ENCODE measurements at regions not wholly inside any gene's neighbourhood (a gene's known extent, or its start where the extent isn't known, plus 50 kb on each side); places are given as distances from the start of the nearest gene placed in this dataset.
"Not testable (repeated sequence)": the region's sequence is repeated elsewhere in the genome, so short reads cannot be mapped to it uniquely, and the experiment has no call there.

DNA sequence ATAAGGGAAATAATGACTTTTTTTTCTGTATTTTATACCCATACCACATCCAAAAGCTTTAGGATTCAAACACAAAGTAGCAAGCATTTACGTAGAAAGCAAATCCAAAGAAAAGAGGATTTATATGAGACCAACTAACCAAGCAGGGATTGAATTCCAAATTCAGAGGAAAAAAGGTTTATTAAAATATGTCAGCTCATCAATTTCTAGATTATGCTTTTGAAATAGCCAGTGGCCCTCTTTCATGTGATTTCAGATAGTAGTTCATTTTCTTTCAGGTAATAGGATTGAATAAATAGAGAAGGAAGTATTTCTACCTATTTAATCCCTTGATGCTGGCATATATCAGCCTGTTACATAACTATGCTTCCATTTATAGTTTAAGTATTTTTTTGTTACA, 1392.7 kb downstream of the KHDRBS2 start:
- H3K9me3 ChIP-seq: peaks cover 0 to 18% (median 0%) of the 10 kb centered on the region in 11 donors
- H3K27ac ChIP-seq; ATAC-seq; H3K36me3 ChIP-seq; H3K27me3 ChIP-seq; H3K4me3 ChIP-seq; intact Hi-C loops (cut with DNase I); DNase-seq; H3K4me1 ChIP-seq: not testable (repeated sequence)
- 85 to 94% methylated on average over 1 of the region's 1 CpG for WGBS, 2 donors

DNA sequence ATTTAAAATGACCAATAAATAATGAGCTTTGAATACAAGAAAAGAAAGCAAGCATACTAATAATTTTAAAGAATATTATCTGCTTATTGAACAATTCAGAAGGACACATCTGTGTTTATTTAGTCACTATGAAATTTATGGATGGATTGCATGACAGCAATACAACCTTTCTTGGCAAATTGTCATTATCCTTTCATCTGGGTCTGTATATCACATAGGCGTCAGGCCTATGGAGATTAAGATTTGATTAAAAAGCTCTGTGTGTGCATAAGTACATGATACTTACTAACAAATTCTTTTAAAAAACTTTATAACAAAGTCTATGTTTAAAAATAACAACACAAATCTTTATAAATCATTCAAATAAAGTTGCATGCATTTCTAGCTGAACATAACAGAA, 1394.4 kb downstream of the KHDRBS2 start:
- Histone ChIP-seq H3K9me3 (peaks cover 0 to 22% (median 0%) of the 10 kb centered on the region in 11 donors), H3K27ac (no peak overlapping the region), H3K27me3 (no peaks in the 10 kb centered on the region), H3K4me3 (no peak overlapping the region), H3K4me1 (no peaks in the 10 kb centered on the region), H3K36me3 (no peaks in the 10 kb centered on the region)
- intact Hi-C loops (cut with DNase I): no loop called here
- DNase-seq: no peak
- whole genome bisulfite sequencing, 2 donors: 70 to 78% methylated on average over 1 of the region's 1 CpG
- no peak for ATAC-seq
- TF ChIP-seq, protein P1, sequence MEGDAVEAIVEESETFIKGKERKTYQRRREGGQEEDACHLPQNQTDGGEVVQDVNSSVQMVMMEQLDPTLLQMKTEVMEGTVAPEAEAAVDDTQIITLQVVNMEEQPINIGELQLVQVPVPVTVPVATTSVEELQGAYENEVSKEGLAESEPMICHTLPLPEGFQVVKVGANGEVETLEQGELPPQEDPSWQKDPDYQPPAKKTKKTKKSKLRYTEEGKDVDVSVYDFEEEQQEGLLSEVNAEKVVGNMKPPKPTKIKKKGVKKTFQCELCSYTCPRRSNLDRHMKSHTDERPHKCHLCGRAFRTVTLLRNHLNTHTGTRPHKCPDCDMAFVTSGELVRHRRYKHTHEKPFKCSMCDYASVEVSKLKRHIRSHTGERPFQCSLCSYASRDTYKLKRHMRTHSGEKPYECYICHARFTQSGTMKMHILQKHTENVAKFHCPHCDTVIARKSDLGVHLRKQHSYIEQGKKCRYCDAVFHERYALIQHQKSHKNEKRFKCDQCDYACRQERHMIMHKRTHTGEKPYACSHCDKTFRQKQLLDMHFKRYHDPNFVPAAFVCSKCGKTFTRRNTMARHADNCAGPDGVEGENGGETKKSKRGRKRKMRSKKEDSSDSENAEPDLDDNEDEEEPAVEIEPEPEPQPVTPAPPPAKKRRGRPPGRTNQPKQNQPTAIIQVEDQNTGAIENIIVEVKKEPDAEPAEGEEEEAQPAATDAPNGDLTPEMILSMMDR (IDR thresholded peaks at IDR 0.05): no peak

GRCh38 chr6:60877396-60877795, 1408.6 kb downstream of the KHDRBS2 start:
- H3K27me3 ChIP-seq; ATAC-seq; H3K36me3 ChIP-seq; DNase-seq; H3K4me3 ChIP-seq; H3K4me1 ChIP-seq; H3K27ac ChIP-seq; intact Hi-C loops (cut with DNase I): not testable (repeated sequence)
- WGBS, 2 donors: 44 to 52% methylated on average over 3 of the region's 3 CpGs
- peaks cover 0 to 21% (median 0%) of the 10 kb centered on the region in 11 donors for H3K9me3 ChIP-seq

GRCh38 chr6:60870779-60871178, 1415.2 kb downstream of the KHDRBS2 start:
- H3K9me3 ChIP-seq: peaks cover 0 to 29% (median 0%) of the 10 kb centered on the region in 11 donors
- H3K27ac ChIP-seq; intact Hi-C loops (cut with DNase I); H3K27me3 ChIP-seq; ATAC-seq; H3K4me1 ChIP-seq; H3K36me3 ChIP-seq; DNase-seq; H3K4me3 ChIP-seq: not testable (repeated sequence)
- 82 to 84% methylated on average over 4 of the region's 4 CpGs for WGBS, 2 donors

DNA sequence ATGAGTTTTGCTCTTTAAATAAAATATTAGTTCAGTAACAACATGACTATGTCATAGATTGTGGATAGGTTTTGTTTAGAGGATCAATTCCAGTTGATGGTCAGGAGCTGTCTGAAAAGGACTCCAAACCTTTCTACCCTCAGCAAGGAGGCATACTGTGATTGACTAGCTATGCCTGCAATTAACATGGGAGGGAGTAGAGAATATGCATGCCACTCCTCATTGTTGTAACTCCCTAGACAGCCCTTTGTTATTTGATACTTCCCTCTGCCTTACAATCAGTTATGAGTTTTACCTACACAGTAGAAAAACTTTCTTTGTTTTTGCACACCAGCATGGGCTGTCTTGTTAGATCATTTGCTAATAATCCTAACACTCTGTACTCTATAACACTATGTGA, 1418.5 kb downstream of the KHDRBS2 start:
- ATAC-seq: no peak
- DNase-seq: no peak
- H3K4me3 ChIP-seq: no peak overlapping the region
- TF ChIP-seq, protein P1 (IDR thresholded peaks at IDR 0.05): no peak
- H3K27me3 ChIP-seq: no peaks in the 10 kb centered on the region
- H3K36me3 ChIP-seq: no peaks in the 10 kb centered on the region
- H3K4me1 ChIP-seq: no peaks in the 10 kb centered on the region
- peaks cover 0 to 21% (median 0%) of the 10 kb centered on the region in 11 donors for H3K9me3 ChIP-seq
- no peak overlapping the region for H3K27ac ChIP-seq
- intact Hi-C loops (cut with DNase I): no loop called here

- intact Hi-C loops (cut with DNase I); ATAC-seq; H3K27ac ChIP-seq; H3K27me3 ChIP-seq; H3K9me3 ChIP-seq; H3K4me1 ChIP-seq; DNase-seq; H3K36me3 ChIP-seq; H3K4me3 ChIP-seq: not testable (repeated sequence)
- 20 to 25% methylated on average over 3 of the region's 3 CpGs for WGBS, 2 donors
Observed at GRCh38 chr6:60843175-60843982, 1442.6 kb downstream of the KHDRBS2 start.

GRCh38 chr6:60830726-60831125, 1455.3 kb downstream of the KHDRBS2 start:
- H3K27me3 ChIP-seq; H3K4me3 ChIP-seq; H3K36me3 ChIP-seq; H3K9me3 ChIP-seq; ATAC-seq; H3K4me1 ChIP-seq; intact Hi-C loops (cut with DNase I); DNase-seq; H3K27ac ChIP-seq: not testable (repeated sequence)
- WGBS, 2 donors: 64 to 76% methylated on average over 4 of the region's 4 CpGs

DNA sequence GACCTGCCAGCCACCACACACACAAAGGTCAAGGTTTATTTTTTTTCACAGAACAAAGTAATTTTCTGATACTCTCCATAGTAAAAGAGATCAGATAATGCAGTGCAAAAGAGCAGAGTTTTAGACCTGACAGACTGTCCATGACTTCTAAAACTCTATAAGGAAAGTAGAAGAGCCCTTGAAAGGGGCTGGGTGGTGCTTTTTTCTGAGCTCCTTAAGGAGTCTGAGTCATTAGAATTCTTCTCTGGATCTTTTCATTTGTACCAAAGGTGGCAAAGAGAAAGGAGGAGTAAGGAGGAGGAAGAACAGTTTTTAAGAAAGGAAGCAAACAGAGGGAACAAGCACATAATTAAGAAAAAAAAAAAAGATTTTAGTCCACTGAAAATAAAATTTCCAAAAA, 1463.4 kb downstream of the KHDRBS2 start:
- ATAC-seq; H3K36me3 ChIP-seq; H3K4me1 ChIP-seq; H3K4me3 ChIP-seq; H3K27me3 ChIP-seq; DNase-seq; H3K27ac ChIP-seq; intact Hi-C loops (cut with DNase I): not testable (repeated sequence)
- H3K9me3 ChIP-seq: peaks cover 0 to 15% (median 0%) of the 10 kb centered on the region in 11 donors

GRCh38 chr6:60818072-60818471, 1468.0 kb downstream of the KHDRBS2 start:
- H3K36me3 ChIP-seq; H3K27ac ChIP-seq; H3K4me3 ChIP-seq; intact Hi-C loops (cut with DNase I); ATAC-seq; H3K27me3 ChIP-seq; H3K4me1 ChIP-seq; DNase-seq: not testable (repeated sequence)
- 77 to 78% methylated on average over 2 of the region's 2 CpGs for WGBS, 2 donors
- peaks cover 0 to 18% (median 0%) of the 10 kb centered on the region in 11 donors for H3K9me3 ChIP-seq

- ATAC-seq; H3K36me3 ChIP-seq; DNase-seq; H3K9me3 ChIP-seq; H3K4me1 ChIP-seq; H3K4me3 ChIP-seq; H3K27me3 ChIP-seq; intact Hi-C loops (cut with DNase I); H3K27ac ChIP-seq: not testable (repeated sequence)
- 89% methylated on average over 1 of the region's 1 CpG for WGBS, 2 donors
Observed at GRCh38 chr6:60814784-60815183, 1471.2 kb downstream of the KHDRBS2 start.
